Loucy (cell line): ENCODE measurements at regions not wholly inside any gene's neighbourhood (a gene's known extent, or its start where the extent isn't known, plus 50 kb on each side); places are given as distances from the start of the nearest gene placed in this dataset.

Experiments
- H2AFZ ChIP-seq: fragments of 200-600 bp; sonication (generic); 2 replicates; pipeline ENCODE4 v1.6.0; 2016; ENCODE audit warnings: antibody characterized with exemption, mild to moderate bottlenecking, low read length, moderate library complexity
- H3F3A ChIP-seq: fragments of 200-600 bp; 2 replicates; pipeline ENCODE4 v1.6.0; 2016; ENCODE audit warnings: antibody characterized with exemption, low read depth, mild to moderate bottlenecking
- H3K27me3 ChIP-seq: fragments of 200-600 bp; sonication (generic); 2 replicates; pipeline ENCODE4 v1.6.1; 2014; ENCODE audit warnings: low read length, mild to moderate bottlenecking; ENCODE audit not compliant: insufficient read depth, poor library complexity, severe bottlenecking
- H3K36me3 ChIP-seq: fragments of 200-600 bp; sonication (generic); 2 replicates; pipeline ENCODE4 v1.6.1; 2016; ENCODE audit warnings: low read length; ENCODE audit not compliant: insufficient read depth
- H3K4me1 ChIP-seq: fragments of 200-600 bp; sonication (generic); 2 replicates; pipeline ENCODE4 v1.5.1; 2014; ENCODE audit warnings: low read length, mild to moderate bottlenecking; ENCODE audit not compliant: insufficient read depth, poor library complexity, severe bottlenecking
- H3K4me2 ChIP-seq: fragments of 200-600 bp; sonication (generic); 2 replicates; pipeline ENCODE4 v1.6.0; 2014; ENCODE audit warnings: antibody characterized with exemption, low read length, low read depth, mild to moderate bottlenecking; ENCODE audit not compliant: poor library complexity, severe bottlenecking
- H3K4me3 ChIP-seq: fragments of 200-600 bp; sonication (generic); 2 replicates; pipeline ENCODE4 v1.5.1; 2014; ENCODE audit warnings: low read length, mild to moderate bottlenecking, mixed read lengths; ENCODE audit not compliant: poor library complexity, severe bottlenecking
- H3K79me2 ChIP-seq: fragments of 200-600 bp; sonication (generic); 2 replicates; pipeline ENCODE4 v1.6.1; 2014; ENCODE audit warnings: low read length; ENCODE audit not compliant: insufficient read depth
- H3K9ac ChIP-seq: fragments of 200-600 bp; sonication (generic); 2 replicates; pipeline ENCODE4 v1.6.0; 2014; ENCODE audit warnings: mild to moderate bottlenecking, low read depth, low read length, moderate library complexity; ENCODE audit not compliant: poor library complexity, severe bottlenecking
- H3K9me2 ChIP-seq: fragments of 200-600 bp; sonication (generic); replicated peaks from 2 replicates; pipeline ENCODE4 v1.6.1; 2016; ENCODE audit warnings: low read depth, low read length, mixed read lengths
- H3K9me3 ChIP-seq: fragments of 200-600 bp; sonication (generic); 2 replicates; pipeline ENCODE4 v1.6.1; 2014; ENCODE audit warnings: mild to moderate bottlenecking, antibody characterized with exemption, low read length, low read depth; ENCODE audit not compliant: insufficient read depth
- H4K20me1 ChIP-seq: fragments of 200-600 bp; sonication (generic); 2 replicates; pipeline ENCODE4 v1.6.0; 2014; ENCODE audit warnings: antibody characterized with exemption, low read length, mild to moderate bottlenecking; ENCODE audit not compliant: insufficient read depth, poor library complexity, severe bottlenecking
- EZH2phosphoT487 ChIP-seq: fragments of 200-600 bp; IDR thresholded peaks from 2 replicates; pipeline ENCODE4 v1.6.1; 2018; ENCODE audit warnings: antibody characterized with exemption, mild to moderate bottlenecking, moderate library complexity, borderline replicate concordance
- TF ChIP-seq, protein P1 (sequence below): fragments of 200-600 bp; sonication (generic); conservative IDR thresholded peaks from 2 replicates; pipeline ENCODE4 v1.5.1; 2014; ENCODE audit warnings: mild to moderate bottlenecking, antibody characterized with exemption, low read length

DNA sequence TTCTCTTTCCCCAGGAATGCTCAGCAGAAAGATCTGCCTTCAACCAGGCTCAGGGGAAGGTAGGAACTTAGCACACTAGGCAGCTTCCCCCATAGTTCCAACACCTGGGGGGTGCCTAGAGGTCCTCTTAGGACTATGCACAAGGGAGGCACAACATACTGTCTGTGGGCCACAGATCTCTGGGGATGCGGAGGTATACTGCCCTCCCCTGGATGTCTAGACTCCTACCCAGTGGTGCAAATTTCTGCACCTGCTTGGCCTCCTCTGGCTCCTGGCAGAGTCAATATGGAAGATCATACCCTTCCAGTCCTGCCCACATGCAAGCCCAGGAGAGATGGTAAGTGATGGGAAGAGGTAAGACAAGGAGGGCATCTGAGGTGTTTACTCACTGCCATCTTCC, 247.5 kb upstream of the DAPK1 start:
- Histone ChIP-seq H4K20me1 (no peaks in the 10 kb centered on the region), H3K9ac (no peak overlapping the region), H3K9me2 (no peaks in the 10 kb centered on the region), H3K9me3 (no peaks in the 10 kb centered on the region), H3K4me1 (no peaks in the 10 kb centered on the region), H3K4me3 (no peak overlapping the region), H3K79me2 (no peaks in the 10 kb centered on the region), H2AFZ (no peak overlapping the region), H3K4me2 (no peak overlapping the region), H3K36me3 (no peaks in the 10 kb centered on the region), H3F3A (no peaks in the 10 kb centered on the region), H3K27me3 (no peaks in the 10 kb centered on the region)
- TF ChIP-seq, protein P1, sequence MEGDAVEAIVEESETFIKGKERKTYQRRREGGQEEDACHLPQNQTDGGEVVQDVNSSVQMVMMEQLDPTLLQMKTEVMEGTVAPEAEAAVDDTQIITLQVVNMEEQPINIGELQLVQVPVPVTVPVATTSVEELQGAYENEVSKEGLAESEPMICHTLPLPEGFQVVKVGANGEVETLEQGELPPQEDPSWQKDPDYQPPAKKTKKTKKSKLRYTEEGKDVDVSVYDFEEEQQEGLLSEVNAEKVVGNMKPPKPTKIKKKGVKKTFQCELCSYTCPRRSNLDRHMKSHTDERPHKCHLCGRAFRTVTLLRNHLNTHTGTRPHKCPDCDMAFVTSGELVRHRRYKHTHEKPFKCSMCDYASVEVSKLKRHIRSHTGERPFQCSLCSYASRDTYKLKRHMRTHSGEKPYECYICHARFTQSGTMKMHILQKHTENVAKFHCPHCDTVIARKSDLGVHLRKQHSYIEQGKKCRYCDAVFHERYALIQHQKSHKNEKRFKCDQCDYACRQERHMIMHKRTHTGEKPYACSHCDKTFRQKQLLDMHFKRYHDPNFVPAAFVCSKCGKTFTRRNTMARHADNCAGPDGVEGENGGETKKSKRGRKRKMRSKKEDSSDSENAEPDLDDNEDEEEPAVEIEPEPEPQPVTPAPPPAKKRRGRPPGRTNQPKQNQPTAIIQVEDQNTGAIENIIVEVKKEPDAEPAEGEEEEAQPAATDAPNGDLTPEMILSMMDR, result no peak
- TF ChIP-seq EZH2phosphoT487, result no peak

DNA sequence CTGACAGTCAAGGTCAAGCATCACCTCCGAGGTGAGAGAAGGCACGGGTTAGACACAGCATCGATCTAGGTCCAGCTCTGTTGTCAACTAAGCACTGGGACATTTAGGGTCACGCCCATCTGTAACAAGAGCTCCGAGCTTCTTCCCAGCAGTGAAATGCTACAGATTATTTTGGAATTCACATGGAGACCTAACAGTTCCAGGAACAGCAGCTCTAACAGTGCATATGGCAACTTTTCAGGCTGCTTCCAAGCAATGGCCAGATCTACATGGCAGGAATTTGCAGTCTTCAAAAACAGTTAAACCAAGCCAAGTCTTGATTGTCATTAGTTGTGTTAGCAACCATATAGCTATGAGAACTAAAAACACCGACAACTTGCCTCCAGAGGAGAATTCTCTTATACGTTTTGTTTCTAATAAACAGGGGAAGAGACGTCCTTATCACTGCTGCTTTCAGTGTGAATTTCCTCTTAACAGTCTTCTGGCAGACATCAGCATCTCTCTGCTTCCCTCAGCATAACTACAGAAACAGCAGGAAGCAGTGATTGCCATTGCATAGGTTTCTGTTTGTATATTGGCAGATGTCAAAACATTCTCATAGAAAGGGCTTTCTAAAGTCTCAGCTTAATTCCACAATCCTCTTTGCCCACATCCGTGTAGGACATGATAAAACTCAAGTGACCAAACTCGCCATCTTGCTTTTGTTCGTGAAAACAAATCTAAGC, 242.1 kb upstream of the DAPK1 start:
- TF ChIP-seq, protein P1, result no peak
- TF ChIP-seq EZH2phosphoT487, result no peak
- Histone ChIP-seq H3K79me2 (no peaks in the 10 kb centered on the region), H3K4me2 (no peak overlapping the region), H3K4me3 (no peak overlapping the region), H3K36me3 (no peaks in the 10 kb centered on the region), H3F3A (no peaks in the 10 kb centered on the region), H3K4me1 (no peaks in the 10 kb centered on the region), H3K9me3 (no peaks in the 10 kb centered on the region), H3K9me2 (no peaks in the 10 kb centered on the region), H3K9ac (no peak overlapping the region), H3K27me3 (no peaks in the 10 kb centered on the region), H2AFZ (no peak overlapping the region), H4K20me1 (no peaks in the 10 kb centered on the region)

GRCh38 chr9:87256973-87257372, 240.7 kb upstream of the DAPK1 start:
- H3K27me3 ChIP-seq, result no peaks in the 10 kb centered on the region
- H3K4me3 ChIP-seq, result no peak overlapping the region
- H3F3A ChIP-seq, result no peaks in the 10 kb centered on the region
- no peaks in the 10 kb centered on the region for H3K9me3 ChIP-seq
- H3K9ac ChIP-seq, result no peak overlapping the region
- TF ChIP-seq, protein P1, result no peak
- no peak for TF ChIP-seq EZH2phosphoT487
- no peak overlapping the region for H3K4me2 ChIP-seq
- no peaks in the 10 kb centered on the region for H3K9me2 ChIP-seq
- no peak overlapping the region for H2AFZ ChIP-seq
- H3K79me2 ChIP-seq, result no peaks in the 10 kb centered on the region
- H3K4me1 ChIP-seq, result no peaks in the 10 kb centered on the region
- no peaks in the 10 kb centered on the region for H3K36me3 ChIP-seq
- no peaks in the 10 kb centered on the region for H4K20me1 ChIP-seq
